IMR-90 (cell line): ENCODE measurements at regions not wholly inside any gene's neighbourhood (a gene's known extent, or its start where the extent isn't known, plus 50 kb on each side); places are given as distances from the start of the nearest gene placed in this dataset.

Source experiments
- ATAC-seq: fragments of 200-7000 bp; cut with Tn5 transposase; 2 replicates; pipeline ENCODE4 v1.9.1; 2020; ENCODE audit warnings: low read depth, mild to moderate bottlenecking, moderate library complexity
- BruUV-seq: library from RNA; stranded (reverse); fragments of 400-500 nt; replicated peaks from 2 replicates; lab custom pipeline; 2021; lab: Mats Ljungman, UMichigan
- CTCF ChIA-PET: fragments of 300-600 bp; formaldehyde crosslinking; extraction: SDS; loops from one replicate; lab custom pipeline; 2021; ENCODE audit warnings: antibody characterized with exemption; lab: Yijun Ruan, JAX
- POLR2A ChIA-PET: fragments of 300-600 bp; sonication (Branson Sonifier 250); formaldehyde crosslinking; loops from one replicate; lab custom pipeline; 2022; ENCODE audit warnings: antibody characterized with exemption; ENCODE audit not compliant: unreplicated experiment; lab: Charles Lee
- DNase-seq: peaks from one replicate; pipeline ENCODE4 v3.0.0; 2013
- H2AFZ ChIP-seq: replicated peaks from 2 replicates; pipeline ENCODE3; 2013; ENCODE audit warnings: low read length, mild to moderate bottlenecking; ENCODE audit not compliant: poor library complexity
- H2AK5ac ChIP-seq: 2 replicates; pipeline ENCODE4 v1.6.1; 2013; ENCODE audit warnings: low read depth, low read length, inconsistent platforms
- H2AK9ac ChIP-seq: replicated peaks from 2 replicates; pipeline ENCODE3; 2013; ENCODE audit warnings: mild to moderate bottlenecking, low read depth, low read length, moderate library complexity; ENCODE audit not compliant: poor library complexity
- H2BK120ac ChIP-seq: 2 replicates; pipeline ENCODE4 v1.6.1; 2013; ENCODE audit warnings: low read depth, low read length, inconsistent platforms
- H2BK15ac ChIP-seq: 3 replicates; pipeline ENCODE4 v1.6.1; 2013; ENCODE audit warnings: low read depth, low read length, inconsistent platforms
- H2BK20ac ChIP-seq: 2 replicates; pipeline ENCODE4 v1.6.1; 2013; ENCODE audit warnings: low read depth, mild to moderate bottlenecking, inconsistent platforms, low read length, moderate library complexity
- H2BK5ac ChIP-seq: 2 replicates; pipeline ENCODE4 v1.6.1; 2013; ENCODE audit warnings: mild to moderate bottlenecking, low read depth, low read length, inconsistent platforms; ENCODE audit not compliant: poor library complexity, severe bottlenecking
- H3K14ac ChIP-seq: replicated peaks from 2 replicates; pipeline ENCODE4 v1.6.1; 2013; ENCODE audit warnings: low read depth, low read length, inconsistent platforms
- H3K18ac ChIP-seq: 2 replicates; pipeline ENCODE4 v1.6.1; 2013; ENCODE audit warnings: low read depth, low read length, control low read depth
- H3K23ac ChIP-seq: 2 replicates; pipeline ENCODE4 v1.6.1; 2013; ENCODE audit warnings: low read depth, low read length, inconsistent platforms
- H3K27ac ChIP-seq: 2 replicates; pipeline ENCODE4 v1.5.1; 2013; ENCODE audit warnings: mild to moderate bottlenecking, control low read depth, low read length; ENCODE audit not compliant: insufficient read depth
- H3K27me3 ChIP-seq: 2 replicates; pipeline ENCODE4 v1.6.1; 2013; ENCODE audit warnings: low read length; ENCODE audit not compliant: control insufficient read depth, insufficient read depth
- H3K36me3 ChIP-seq: 2 replicates; pipeline ENCODE4 v1.6.1; 2013; ENCODE audit warnings: low read length, mixed read lengths; ENCODE audit not compliant: control insufficient read depth, insufficient read depth
- H3K4ac ChIP-seq: 2 replicates; pipeline ENCODE4 v1.6.1; 2013; ENCODE audit warnings: low read depth, low read length, inconsistent platforms
- H3K4me1 ChIP-seq: 2 replicates; pipeline ENCODE4 v1.6.1; 2013; ENCODE audit warnings: low read length, mixed read lengths; ENCODE audit not compliant: control insufficient read depth, insufficient read depth
- H3K4me2 ChIP-seq: 2 replicates; pipeline ENCODE4 v1.6.1; 2013; ENCODE audit warnings: low read depth, mild to moderate bottlenecking, control low read depth, low read length, moderate library complexity
- H3K4me3 ChIP-seq: 2 replicates; pipeline ENCODE4 v1.5.1; 2013; ENCODE audit warnings: low read depth, mild to moderate bottlenecking, control low read depth, low read length, moderate library complexity; ENCODE audit not compliant: insufficient read depth
- H3K56ac ChIP-seq: 2 replicates; pipeline ENCODE4 v1.6.1; 2013; ENCODE audit warnings: low read length, inconsistent platforms; ENCODE audit not compliant: insufficient read depth; ENCODE audit errors: extremely low read depth
- H3K79me1 ChIP-seq, 2 experiments: 2 replicates each; pipeline ENCODE4 v1.6.1; 2013; ENCODE audit warnings: low read length in 2 of 2, inconsistent platforms in 1 of 2, low read depth in 1 of 2
- H3K9ac ChIP-seq: 2 replicates; pipeline ENCODE4 v1.6.1; 2013; ENCODE audit warnings: low read depth, low read length, control low read depth
- H3K9me1 ChIP-seq: 2 replicates; pipeline ENCODE4 v1.6.1; 2013; ENCODE audit warnings: low read length, inconsistent platforms; ENCODE audit not compliant: insufficient read depth
- H3K9me3 ChIP-seq: 2 replicates; pipeline ENCODE4 v1.6.1; 2013; ENCODE audit warnings: low read length; ENCODE audit not compliant: control insufficient read depth, insufficient read depth
- H4K20me1 ChIP-seq: 2 replicates; pipeline ENCODE4 v1.6.1; 2013; ENCODE audit warnings: low read length, inconsistent platforms; ENCODE audit not compliant: insufficient read depth
- H4K5ac ChIP-seq: 2 replicates; pipeline ENCODE4 v1.6.1; 2013; ENCODE audit warnings: mild to moderate bottlenecking, low read depth, low read length, control low read depth
- H4K8ac ChIP-seq, 2 experiments: 2 replicates each; pipeline ENCODE4 v1.6.1; 2013; ENCODE audit warnings: low read depth in 2 of 2, low read length in 2 of 2, control low read depth in 1 of 2, inconsistent platforms in 1 of 2
- H4K91ac ChIP-seq: 2 replicates; pipeline ENCODE4 v1.6.1; 2013; ENCODE audit warnings: low read depth, low read length, inconsistent platforms; ENCODE audit not compliant: insufficient read depth
- BHLHE40 ChIP-seq: fragments of 150-350 bp; IDR thresholded peaks from 2 replicates; pipeline ENCODE4 v1.6.1; 2016; ENCODE audit warnings: mild to moderate bottlenecking, low read depth, low read length
- CHD1 ChIP-seq: IDR thresholded peaks from 2 replicates; pipeline ENCODE4 v1.6.1; 2012; ENCODE audit warnings: low read depth, low read length, improper control_type of control experiment
- FOS ChIP-seq: fragments of 150-350 bp; IDR thresholded peaks from 2 replicates; pipeline ENCODE4 v1.6.1; 2016; ENCODE audit warnings: low read depth, low read length
- MAFK ChIP-seq: IDR thresholded peaks from 2 replicates; pipeline ENCODE4 v1.6.1; 2012; ENCODE audit warnings: low read depth, low read length, improper control_type of control experiment
- NFE2L2 ChIP-seq: fragments of 150-350 bp; IDR thresholded peaks from 2 replicates; pipeline ENCODE4 v1.6.1; 2016; ENCODE audit warnings: low read depth, mild to moderate bottlenecking, low read length
- POLR2A ChIP-seq: IDR thresholded peaks from 2 replicates; pipeline ENCODE4 v1.6.1; 2012; ENCODE audit warnings: mild to moderate bottlenecking, low read depth, low read length
- RAD21 ChIP-seq: IDR thresholded peaks from 2 replicates; pipeline ENCODE4 v1.6.1; 2012; ENCODE audit warnings: low read length, improper control_type of control experiment
- RCOR1 ChIP-seq: IDR thresholded peaks from 2 replicates; pipeline ENCODE4 v1.6.1; 2012; ENCODE audit warnings: mild to moderate bottlenecking, low read length, improper control_type of control experiment; ENCODE audit not compliant: insufficient replicate concordance
- RFX5 ChIP-seq: IDR thresholded peaks from 2 replicates; pipeline ENCODE4 v1.8.0; 2012; ENCODE audit warnings: low read depth, mild to moderate bottlenecking, low read length, moderate library complexity
- SMC3 ChIP-seq: fragments of 150-350 bp; IDR thresholded peaks from 2 replicates; pipeline ENCODE4 v1.6.1; 2016; ENCODE audit warnings: low read depth, mild to moderate bottlenecking, antibody characterized with exemption, low read length, moderate library complexity
- WGBS, 2 experiments: methylation state at CpG; one replicate each; pipeline versions ENCODE4 v1.1.5 to v1.1.7; 2013; ENCODE audit warnings: missing lambda C conversion rate in 2 of 2; ENCODE audit not compliant: insufficient read length in 1 of 2; ENCODE audit errors: extremely low coverage in 2 of 2; 5-methylcytosine and 5-hydroxymethylcytosine counted together
- dilution Hi-C: fragments of 300-500 bp; cut with HindIII; formaldehyde crosslinking; loops from one replicate; pipeline ENCODE4 v1.14.3; 2018; ENCODE audit warnings: low sequenced_read_pairs; ENCODE audit not compliant: unreplicated experiment
- in situ Hi-C: fragments of 300-500 bp; cut with MboI; formaldehyde crosslinking; loops from 3 replicates; pipeline ENCODE4 v1.14.3; 2019; ENCODE audit warnings: low sequenced_read_pairs, inconsistent platforms, mixed read lengths
- intact Hi-C: fragments of 100-400 bp; cut with micrococcal nuclease; formaldehyde crosslinking; loops from 2 replicates; pipeline ENCODE4 v1.10.0; 2022
- TF ChIP-seq, protein P1 (sequence below): fragments of 150-350 bp; IDR thresholded peaks from 2 replicates; pipeline ENCODE4 v1.6.1; 2016; ENCODE audit warnings: low read depth, mild to moderate bottlenecking, low read length, moderate library complexity, borderline replicate concordance
- TF ChIP-seq, protein P2 (sequence below): fragments of 150-350 bp; IDR thresholded peaks from 2 replicates; pipeline ENCODE4 v1.6.1; 2017; ENCODE audit warnings: mild to moderate bottlenecking, antibody characterized with exemption, low read length, low read depth

DNA sequence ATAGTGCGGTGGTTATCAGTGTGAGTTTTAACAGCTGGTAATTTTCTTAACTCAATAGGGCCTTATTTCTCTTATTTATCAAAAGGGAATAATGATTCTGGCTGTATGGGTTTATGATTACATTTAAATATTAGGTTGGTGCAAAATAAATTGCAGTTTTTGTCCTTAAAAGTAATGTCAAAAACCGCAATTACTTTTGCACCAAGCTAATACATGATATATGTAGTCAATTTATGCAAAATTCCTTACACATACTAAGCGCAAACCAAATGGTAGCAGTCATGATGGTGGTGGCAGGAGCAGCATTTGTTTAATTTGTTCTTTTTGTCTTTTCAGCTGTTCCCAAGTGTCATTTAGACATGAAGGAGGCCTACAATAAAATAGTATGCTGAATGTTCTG lies 1777.1 kb downstream of the OLFM4 start:
- H3K23ac ChIP-seq = no peak overlapping the region
- in situ Hi-C loops = no loop called here
- no peak overlapping the region for H4K5ac ChIP-seq
- ATAC-seq = no peak
- no peak overlapping the region for H3K4me3 ChIP-seq
- H3K79me1 ChIP-seq = no peaks in the 10 kb centered on the region
- H2BK20ac ChIP-seq = no peak overlapping the region
- no peak overlapping the region for H4K91ac ChIP-seq
- TF ChIP-seq RCOR1 (no peak), NFE2L2 (no peak), CHD1 (no peak), BHLHE40 (no peak), RFX5 (no peak), FOS (no peak), MAFK (no peak), RAD21 (no peak), POLR2A (no peak), SMC3 (no peak)
- TF ChIP-seq, protein P1, sequence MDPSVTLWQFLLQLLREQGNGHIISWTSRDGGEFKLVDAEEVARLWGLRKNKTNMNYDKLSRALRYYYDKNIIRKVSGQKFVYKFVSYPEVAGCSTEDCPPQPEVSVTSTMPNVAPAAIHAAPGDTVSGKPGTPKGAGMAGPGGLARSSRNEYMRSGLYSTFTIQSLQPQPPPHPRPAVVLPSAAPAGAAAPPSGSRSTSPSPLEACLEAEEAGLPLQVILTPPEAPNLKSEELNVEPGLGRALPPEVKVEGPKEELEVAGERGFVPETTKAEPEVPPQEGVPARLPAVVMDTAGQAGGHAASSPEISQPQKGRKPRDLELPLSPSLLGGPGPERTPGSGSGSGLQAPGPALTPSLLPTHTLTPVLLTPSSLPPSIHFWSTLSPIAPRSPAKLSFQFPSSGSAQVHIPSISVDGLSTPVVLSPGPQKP = no peak
- TF ChIP-seq, protein P2, sequence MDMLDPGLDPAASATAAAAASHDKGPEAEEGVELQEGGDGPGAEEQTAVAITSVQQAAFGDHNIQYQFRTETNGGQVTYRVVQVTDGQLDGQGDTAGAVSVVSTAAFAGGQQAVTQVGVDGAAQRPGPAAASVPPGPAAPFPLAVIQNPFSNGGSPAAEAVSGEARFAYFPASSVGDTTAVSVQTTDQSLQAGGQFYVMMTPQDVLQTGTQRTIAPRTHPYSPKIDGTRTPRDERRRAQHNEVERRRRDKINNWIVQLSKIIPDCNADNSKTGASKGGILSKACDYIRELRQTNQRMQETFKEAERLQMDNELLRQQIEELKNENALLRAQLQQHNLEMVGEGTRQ = no peak
- no peak overlapping the region for H3K14ac ChIP-seq
- no peak for DNase-seq
- no peak overlapping the region for H2AFZ ChIP-seq
- no peak overlapping the region for H4K8ac ChIP-seq
- H3K9me1 ChIP-seq = no peaks in the 10 kb centered on the region
- no peak overlapping the region for H2BK120ac ChIP-seq
- H3K18ac ChIP-seq = no peak overlapping the region
- H4K20me1 ChIP-seq = no peaks in the 10 kb centered on the region
- no peaks in the 10 kb centered on the region for H3K4me1 ChIP-seq
- intact Hi-C loops = no loop called here
- CTCF ChIA-PET = no interaction called here
- no peak overlapping the region for H2AK9ac ChIP-seq
- H3K9ac ChIP-seq = no peak overlapping the region
- H2BK5ac ChIP-seq = no peak overlapping the region
- no peak overlapping the region for H3K56ac ChIP-seq
- POLR2A ChIA-PET = no interaction called here
- no CpG with 5 or more reads among the region's 3 CpGs for WGBS, 2 experiments
- H3K27ac ChIP-seq = no peak overlapping the region
- BruUV-seq = no TSS peak
- no peaks in the 10 kb centered on the region for H3K27me3 ChIP-seq
- H3K36me3 ChIP-seq = no peaks in the 10 kb centered on the region
- dilution Hi-C loops = no loop called here
- H3K4ac ChIP-seq = no peak overlapping the region
- H2BK15ac ChIP-seq = no peak overlapping the region
- no peak overlapping the region for H3K4me2 ChIP-seq
- H3K9me3 ChIP-seq = 0 out of 2 replicates have a peak, but pooled peaks cover 4% of the 10 kb centered on the region
- H2AK5ac ChIP-seq = no peak overlapping the region
